ENCODE measurements at regions not wholly inside any gene's neighbourhood (a gene's known extent, or its start where the extent isn't known, plus 50 kb on each side); places are given as distances from the start of the nearest gene placed in this dataset.

DNA sequence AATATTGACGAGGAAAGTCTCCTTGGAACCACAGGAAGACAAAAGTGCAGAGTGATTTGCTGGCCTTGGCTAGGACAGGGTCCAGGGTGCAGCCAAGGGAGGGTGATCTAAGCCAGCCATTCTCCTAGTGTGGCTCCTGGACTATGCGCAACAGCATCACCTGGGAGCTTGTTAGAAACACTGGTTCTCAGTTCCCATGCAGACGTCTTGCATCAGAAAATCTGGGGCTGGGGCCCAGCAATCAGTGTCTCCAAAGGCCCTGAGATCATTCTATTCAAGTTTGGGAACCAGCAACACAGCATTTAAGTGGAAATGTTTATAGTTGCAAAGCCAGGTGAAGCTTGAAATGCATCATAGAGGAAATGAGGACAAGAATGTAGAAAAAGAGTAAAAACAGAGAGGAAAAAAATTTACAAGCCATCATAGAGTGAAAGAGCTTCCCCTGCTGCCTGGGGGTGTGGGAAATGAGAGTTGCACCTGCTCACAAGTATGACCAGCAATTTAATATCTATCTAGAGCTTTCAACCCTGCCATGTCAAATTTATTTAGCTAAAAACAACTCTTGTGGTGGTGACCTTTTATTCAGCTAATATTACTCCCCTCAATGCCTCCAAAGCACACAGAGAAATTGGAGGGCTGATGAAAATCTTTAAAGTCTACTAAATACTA, 54.4 kb upstream of the SEC11C start:
- H3K9me3 Mint-ChIP-seq (ENCODE audit: unreplicated experiment), result no peaks in the 10 kb centered on the region
- TF ChIP-seq, protein P1, sequence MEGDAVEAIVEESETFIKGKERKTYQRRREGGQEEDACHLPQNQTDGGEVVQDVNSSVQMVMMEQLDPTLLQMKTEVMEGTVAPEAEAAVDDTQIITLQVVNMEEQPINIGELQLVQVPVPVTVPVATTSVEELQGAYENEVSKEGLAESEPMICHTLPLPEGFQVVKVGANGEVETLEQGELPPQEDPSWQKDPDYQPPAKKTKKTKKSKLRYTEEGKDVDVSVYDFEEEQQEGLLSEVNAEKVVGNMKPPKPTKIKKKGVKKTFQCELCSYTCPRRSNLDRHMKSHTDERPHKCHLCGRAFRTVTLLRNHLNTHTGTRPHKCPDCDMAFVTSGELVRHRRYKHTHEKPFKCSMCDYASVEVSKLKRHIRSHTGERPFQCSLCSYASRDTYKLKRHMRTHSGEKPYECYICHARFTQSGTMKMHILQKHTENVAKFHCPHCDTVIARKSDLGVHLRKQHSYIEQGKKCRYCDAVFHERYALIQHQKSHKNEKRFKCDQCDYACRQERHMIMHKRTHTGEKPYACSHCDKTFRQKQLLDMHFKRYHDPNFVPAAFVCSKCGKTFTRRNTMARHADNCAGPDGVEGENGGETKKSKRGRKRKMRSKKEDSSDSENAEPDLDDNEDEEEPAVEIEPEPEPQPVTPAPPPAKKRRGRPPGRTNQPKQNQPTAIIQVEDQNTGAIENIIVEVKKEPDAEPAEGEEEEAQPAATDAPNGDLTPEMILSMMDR (IDR thresholded peaks at IDR 0.05), result no peak
- H3K36me3 Mint-ChIP-seq (ENCODE audit: unreplicated experiment), result no peaks in the 10 kb centered on the region
- H3K27ac Mint-ChIP-seq (ENCODE audit: unreplicated experiment), result no peak overlapping the region
- H3K27me3 Mint-ChIP-seq (ENCODE audit: unreplicated experiment), result peaks cover 51% of the 10 kb centered on the region
- peaks cover 4% of the 10 kb centered on the region for H3K4me1 Mint-ChIP-seq (ENCODE audit: unreplicated experiment)
- no peak overlapping the region for H3K4me3 Mint-ChIP-seq (ENCODE audit: unreplicated experiment)
- no peak for DNase-seq (ENCODE audit: extremely low spot score, unreplicated experiment)

DNA sequence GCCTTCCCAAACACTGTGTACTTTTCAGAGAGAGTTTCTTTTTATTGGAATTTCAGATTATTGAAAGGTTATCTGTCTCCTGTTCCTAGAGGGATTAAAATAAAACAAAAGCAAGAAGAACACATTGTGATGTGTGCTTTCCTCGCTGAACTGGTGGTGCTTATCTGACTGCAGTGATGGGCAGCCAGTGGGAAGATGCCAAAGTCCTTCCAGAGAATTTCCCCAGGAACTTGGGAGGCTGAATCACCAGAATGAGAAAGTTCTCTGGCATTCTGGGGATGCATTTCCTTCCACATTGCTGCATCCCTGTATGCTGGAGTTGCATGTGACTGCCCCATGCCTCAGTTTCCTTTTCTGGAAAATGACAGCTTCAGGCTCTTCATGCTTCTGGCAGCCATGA, 53.9 kb upstream of the SEC11C start:
- no peak for DNase-seq (ENCODE audit: extremely low spot score, unreplicated experiment)
- no peaks in the 10 kb centered on the region for H3K36me3 Mint-ChIP-seq (ENCODE audit: unreplicated experiment)
- peaks cover 4% of the 10 kb centered on the region for H3K4me1 Mint-ChIP-seq (ENCODE audit: unreplicated experiment)
- H3K27me3 Mint-ChIP-seq (ENCODE audit: unreplicated experiment), result peaks cover 49% of the 10 kb centered on the region
- H3K4me3 Mint-ChIP-seq (ENCODE audit: unreplicated experiment), result no peak overlapping the region
- no peak overlapping the region for H3K27ac Mint-ChIP-seq (ENCODE audit: unreplicated experiment)
- no peaks in the 10 kb centered on the region for H3K9me3 Mint-ChIP-seq (ENCODE audit: unreplicated experiment)
- TF ChIP-seq, protein P1 (IDR thresholded peaks at IDR 0.05), result no peak

DNA sequence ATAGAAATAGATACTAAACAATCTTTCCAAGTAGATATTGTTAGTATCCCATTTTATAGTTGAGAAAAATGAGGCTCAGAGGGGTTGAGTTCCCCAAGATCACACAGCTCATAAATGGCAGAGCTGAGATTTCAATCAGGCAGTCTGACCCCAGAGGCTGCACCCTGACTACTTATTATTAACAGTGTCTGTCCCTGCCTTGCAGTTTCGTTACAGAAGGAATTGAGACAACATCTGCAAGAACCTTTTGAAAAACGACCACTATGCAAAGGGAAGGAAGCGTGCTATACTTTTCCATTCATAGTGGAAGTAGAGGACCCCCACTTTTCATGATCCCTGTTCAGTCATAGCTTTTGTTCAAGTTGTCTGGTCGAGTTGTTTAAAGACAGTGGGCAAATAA, 53.2 kb upstream of the SEC11C start:
- Mint-ChIP-seq H3K9me3 (ENCODE audit: unreplicated experiment) (no peaks in the 10 kb centered on the region), H3K27ac (ENCODE audit: unreplicated experiment) (no peak overlapping the region), H3K36me3 (ENCODE audit: unreplicated experiment) (no peaks in the 10 kb centered on the region), H3K4me3 (ENCODE audit: unreplicated experiment) (no peak overlapping the region), H3K27me3 (ENCODE audit: unreplicated experiment) (peaks cover 52% of the 10 kb centered on the region), H3K4me1 (ENCODE audit: unreplicated experiment) (peaks cover 4% of the 10 kb centered on the region)
- TF ChIP-seq, protein P1 (IDR thresholded peaks at IDR 0.05), result no peak
- no peak for DNase-seq (ENCODE audit: extremely low spot score, unreplicated experiment)

DNA sequence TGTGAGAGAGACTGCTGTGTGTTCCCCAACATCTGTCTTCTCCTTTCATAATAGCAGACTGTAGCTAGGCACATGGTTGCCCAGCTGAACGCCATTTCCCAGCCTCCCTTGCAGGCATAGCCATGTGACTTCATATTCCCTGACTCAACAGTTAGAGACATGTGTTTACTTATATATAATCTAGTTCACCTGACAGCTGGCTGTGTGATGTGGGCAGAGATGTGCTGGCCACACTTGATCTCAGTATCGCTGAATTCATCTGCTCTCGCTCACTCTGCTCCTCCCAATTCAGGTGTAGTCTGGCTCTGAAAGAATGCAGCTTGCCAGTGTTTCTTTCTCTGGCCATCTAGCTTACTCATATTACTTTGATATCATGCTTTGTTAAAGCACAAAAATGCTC, 52.3 kb upstream of the SEC11C start:
- Mint-ChIP-seq H3K9me3 (ENCODE audit: unreplicated experiment) (no peaks in the 10 kb centered on the region), H3K36me3 (ENCODE audit: unreplicated experiment) (no peaks in the 10 kb centered on the region), H3K27ac (ENCODE audit: unreplicated experiment) (no peak overlapping the region), H3K4me3 (ENCODE audit: unreplicated experiment) (no peak overlapping the region), H3K4me1 (ENCODE audit: unreplicated experiment) (peaks cover 4% of the 10 kb centered on the region), H3K27me3 (ENCODE audit: unreplicated experiment) (peaks cover 55% of the 10 kb centered on the region)
- no peak for DNase-seq (ENCODE audit: extremely low spot score, unreplicated experiment)
- TF ChIP-seq, protein P1 (IDR thresholded peaks at IDR 0.05), result no peak

All from osteocyte (in vitro differentiated cells).